Type B pancreatic cell (in vitro differentiated cells): ENCODE measurements at regions not wholly inside any gene's neighbourhood (a gene's known extent, or its start where the extent isn't known, plus 50 kb on each side); places are given as distances from the start of the nearest gene placed in this dataset.

Experiments used
- DNase-seq: peaks from one replicate; pipeline ENCODE4 v3.0.0; 2021; ENCODE audit warnings: mixed read lengths; ENCODE audit not compliant: unreplicated experiment; ENCODE audit errors: extremely low spot score
- H3K27ac Mint-ChIP-seq: 2 replicates; pipeline ENCODE4 v1.8.0; 2021; ENCODE audit warnings: mild to moderate bottlenecking, mixed read lengths
- H3K27me3 Mint-ChIP-seq: 2 replicates; pipeline ENCODE4 v1.8.0; 2021; ENCODE audit warnings: mixed read lengths
- H3K36me3 Mint-ChIP-seq: 2 replicates; pipeline ENCODE4 v1.8.0; 2021; ENCODE audit warnings: mixed read lengths
- H3K4me1 Mint-ChIP-seq: one replicate; pipeline ENCODE4 v1.8.0; 2021; ENCODE audit warnings: mixed read lengths; ENCODE audit not compliant: unreplicated experiment
- H3K4me3 Mint-ChIP-seq: 2 replicates; pipeline ENCODE4 v1.8.0; 2021; ENCODE audit warnings: mild to moderate bottlenecking, mixed read lengths
- H3K9me3 Mint-ChIP-seq: 2 replicates; pipeline ENCODE4 v1.8.0; 2021; ENCODE audit warnings: mixed read lengths
- CTCF ChIP-seq: fragments of 200-600 bp; sonication (generic); conservative IDR thresholded peaks from 2 replicates; pipeline ENCODE4 v1.5.0; 2021; ENCODE audit warnings: antibody characterized with exemption, mild to moderate bottlenecking

- no peak for DNase-seq
- Mint-ChIP-seq H3K36me3 (no peaks in the 10 kb centered on the region), H3K27me3 (peaks cover 10% of the 10 kb centered on the region), H3K27ac (no peak overlapping the region), H3K4me1 (peaks cover 20% of the 10 kb centered on the region), H3K4me3 (no peak overlapping the region), H3K9me3 (no peaks in the 10 kb centered on the region)
- TF ChIP-seq CTCF: no peak
Measured at GRCh38 chr13:21895779-21896178, 224.9 kb downstream of the FGF9 start.

- no peak for TF ChIP-seq CTCF
- no peak overlapping the region for H3K4me3 Mint-ChIP-seq
- H3K36me3 Mint-ChIP-seq: no peaks in the 10 kb centered on the region
- H3K9me3 Mint-ChIP-seq: no peaks in the 10 kb centered on the region
- H3K4me1 Mint-ChIP-seq: peaks cover 20% of the 10 kb centered on the region
- H3K27me3 Mint-ChIP-seq: peaks cover 10% of the 10 kb centered on the region
- DNase-seq: no peak
- no peak overlapping the region for H3K27ac Mint-ChIP-seq
Measured at GRCh38 chr13:21897161-21897560, 226.3 kb downstream of the FGF9 start.

- Mint-ChIP-seq H3K27me3 (peaks cover 13% of the 10 kb centered on the region), H3K4me1 (peaks cover 20% of the 10 kb centered on the region), H3K36me3 (no peaks in the 10 kb centered on the region), H3K9me3 (no peaks in the 10 kb centered on the region), H3K27ac (no peak overlapping the region), H3K4me3 (no peak overlapping the region)
- no peak for DNase-seq
- TF ChIP-seq CTCF: no peak
Measured at GRCh38 chr13:21898459-21898858, 227.6 kb downstream of the FGF9 start.

GRCh38 chr13:21898945-21899344, 228.1 kb downstream of the FGF9 start:
- no peaks in the 10 kb centered on the region for H3K36me3 Mint-ChIP-seq
- H3K4me1 Mint-ChIP-seq: peaks cover 20% of the 10 kb centered on the region
- TF ChIP-seq CTCF: no peak
- peak overlapping the region; percentile 36 for H3K27ac Mint-ChIP-seq
- no peak overlapping the region for H3K4me3 Mint-ChIP-seq
- H3K9me3 Mint-ChIP-seq: no peaks in the 10 kb centered on the region
- DNase-seq: no peak
- H3K27me3 Mint-ChIP-seq: peaks cover 13% of the 10 kb centered on the region

GRCh38 chr13:21901336-21901735, 230.5 kb downstream of the FGF9 start:
- no peak for DNase-seq
- TF ChIP-seq CTCF: no peak
- Mint-ChIP-seq H3K4me3 (no peak overlapping the region), H3K9me3 (no peaks in the 10 kb centered on the region), H3K27ac (no peak overlapping the region), H3K4me1 (peaks cover 16% of the 10 kb centered on the region), H3K36me3 (no peaks in the 10 kb centered on the region), H3K27me3 (peaks cover 9% of the 10 kb centered on the region)
